ENCODE measurements at regions not wholly inside any gene's neighbourhood (a gene's known extent, or its start where the extent isn't known, plus 50 kb on each side); places are given as distances from the start of the nearest gene placed in this dataset.

- intact Hi-C loops (cut with micrococcal nuclease; ENCODE audit: unreplicated experiment): no loop called here
- H3K27ac ChIP-seq (ENCODE audit: low read length): no peak overlapping the region
- no peaks in the 10 kb centered on the region for H3K36me3 ChIP-seq (ENCODE audit: control insufficient read depth, insufficient read depth, low read length)
- TF ChIP-seq SIN3A (IDR thresholded peaks at IDR 0.05; ENCODE audit: borderline replicate concordance, insufficient read depth, low read depth, low read length): no peak
- no peak for TF ChIP-seq REST (IDR thresholded peaks at IDR 0.05; ENCODE audit: insufficient read depth in 1 of 2, low read depth in 2 of 2, low read length in 1 of 2)
- TF ChIP-seq TCF7L2 (IDR thresholded peaks at IDR 0.05; ENCODE audit: low read depth, low read length): no peak
- no peak for TF ChIP-seq CTCF (IDR thresholded peaks at IDR 0.05)
- TF ChIP-seq POLR2AphosphoS5 (IDR thresholded peaks at IDR 0.05; ENCODE audit: low read depth, low read length): no peak
- ChIA-PET POLR2A (no interaction called here), CTCF (no interaction called here)
- BruUV-seq (replicated peaks): no TSS peak
- no peaks in the 10 kb centered on the region for H3K27me3 ChIP-seq (ENCODE audit: control insufficient read depth, insufficient read depth, low read length)
- no peak for ATAC-seq
- DNase-seq (ENCODE audit: low read depth, low spot score): no peak
- H3K4me3 ChIP-seq (ENCODE audit: low read depth in 2 of 2, low read length in 2 of 2): no peak overlapping the region
- in situ Hi-C loops (cut with HindIII; ENCODE audit: low pct_unique_long_range_greater_than_20kb, low sequenced_read_pairs): no loop called here
- H3K4me1 ChIP-seq (ENCODE audit: control insufficient read depth, insufficient read depth, low read length): no peaks in the 10 kb centered on the region
- peaks cover 4% of the 10 kb centered on the region; the same call in 1 of the 2 replicates for H3K9me3 ChIP-seq (ENCODE audit: control insufficient read depth, insufficient read depth, low read depth, low read length)
Measured at GRCh38 chr17:53219821-53220220, 602.9 kb upstream of the KIF2B start.

GRCh38 chr17:53218723-53219122, 604.0 kb upstream of the KIF2B start:
- Histone ChIP-seq H3K4me1 (ENCODE audit: control insufficient read depth, insufficient read depth, low read length) (no peaks in the 10 kb centered on the region), H3K9me3 (ENCODE audit: control insufficient read depth, insufficient read depth, low read depth, low read length) (peaks cover 4% of the 10 kb centered on the region; the same call in 1 of the 2 replicates), H3K4me3 (ENCODE audit: low read depth in 2 of 2, low read length in 2 of 2) (no peak overlapping the region), H3K27ac (ENCODE audit: low read length) (no peak overlapping the region), H3K36me3 (ENCODE audit: control insufficient read depth, insufficient read depth, low read length) (no peaks in the 10 kb centered on the region), H3K27me3 (ENCODE audit: control insufficient read depth, insufficient read depth, low read length) (no peaks in the 10 kb centered on the region)
- BruUV-seq (replicated peaks): no TSS peak
- DNase-seq (ENCODE audit: low read depth, low spot score) (no peak), ATAC-seq (no peak)
- TF ChIP-seq SIN3A (IDR thresholded peaks at IDR 0.05; ENCODE audit: borderline replicate concordance, insufficient read depth, low read depth, low read length) (no peak), POLR2AphosphoS5 (IDR thresholded peaks at IDR 0.05; ENCODE audit: low read depth, low read length) (no peak), CTCF (IDR thresholded peaks at IDR 0.05) (no peak), TCF7L2 (IDR thresholded peaks at IDR 0.05; ENCODE audit: low read depth, low read length) (no peak), REST (IDR thresholded peaks at IDR 0.05; ENCODE audit: insufficient read depth in 1 of 2, low read depth in 2 of 2, low read length in 1 of 2) (no peak)
- in situ Hi-C loops (cut with HindIII; ENCODE audit: low pct_unique_long_range_greater_than_20kb, low sequenced_read_pairs): no loop called here
- POLR2A ChIA-PET: no interaction called here
- intact Hi-C loops (cut with micrococcal nuclease; ENCODE audit: unreplicated experiment): no loop called here
- CTCF ChIA-PET: no interaction called here

Measured in Panc1 (cell line).